Panc1 (cell line): ENCODE measurements at regions not wholly inside any gene's neighbourhood (a gene's known extent, or its start where the extent isn't known, plus 50 kb on each side); places are given as distances from the start of the nearest gene placed in this dataset.

ENCODE experiments used
- ATAC-seq: fragments of 200-7000 bp; cut with Tn5 transposase; 2 replicates; pipeline ENCODE4 v1.9.1; 2020; ENCODE audit warnings: mild to moderate bottlenecking, moderate library complexity
- BruUV-seq: library from RNA; stranded (reverse); fragments of 400-500 nt; replicated peaks from 2 replicates; lab custom pipeline; 2021; lab: Mats Ljungman, UMichigan
- CTCF ChIA-PET: fragments of 300-600 bp; sonication (Branson Sonifier 250); formaldehyde crosslinking; loops from one replicate; lab custom pipeline; 2022; ENCODE audit warnings: antibody characterized with exemption; lab: Charles Lee
- POLR2A ChIA-PET: fragments of 300-600 bp; sonication (Branson Sonifier 250); formaldehyde crosslinking; loops from one replicate; lab custom pipeline; 2022; ENCODE audit warnings: antibody characterized with exemption; lab: Charles Lee
- DNase-seq: peaks from one replicate; pipeline ENCODE4 v3.0.0-alpha.2; 2010; ENCODE audit warnings: low read depth, low spot score
- H3K27ac ChIP-seq: 2 replicates; pipeline ENCODE4 v1.5.1; 2011; ENCODE audit warnings: mild to moderate bottlenecking, low read length, inconsistent platforms
- H3K27me3 ChIP-seq: fragments of 200-500 bp; sonication (Bioruptor generic); 2 replicates; pipeline ENCODE4 v1.6.0; 2014; ENCODE audit warnings: low read length, inconsistent platforms; ENCODE audit not compliant: control insufficient read depth, insufficient read depth
- H3K36me3 ChIP-seq: fragments of 200-500 bp; sonication (Bioruptor generic); 2 replicates; pipeline ENCODE4 v1.5.1; 2014; ENCODE audit warnings: inconsistent platforms, mild to moderate bottlenecking, low read length, moderate library complexity; ENCODE audit not compliant: control insufficient read depth, insufficient read depth
- H3K4me1 ChIP-seq: 2 replicates; pipeline ENCODE4 v1.5.1; 2011; ENCODE audit warnings: inconsistent platforms, mild to moderate bottlenecking, low read length, moderate library complexity; ENCODE audit not compliant: control insufficient read depth, insufficient read depth
- H3K4me3 ChIP-seq, 2 experiments: 2 replicates each; pipeline ENCODE4 v1.5.1; 2011 to 2012; ENCODE audit warnings: low read depth in 2 of 2, low read length in 2 of 2, mild to moderate bottlenecking in 2 of 2, inconsistent platforms in 1 of 2, moderate library complexity in 1 of 2
- H3K9me3 ChIP-seq: fragments of 200-500 bp; sonication (Bioruptor generic); 2 replicates; pipeline ENCODE4 v1.5.1; 2014; ENCODE audit warnings: low read depth, mild to moderate bottlenecking, inconsistent platforms, low read length, moderate library complexity; ENCODE audit not compliant: control insufficient read depth, insufficient read depth
- POLR2AphosphoS5 ChIP-seq: IDR thresholded peaks from 2 replicates; pipeline ENCODE4 v1.6.1; 2012; ENCODE audit warnings: mild to moderate bottlenecking, low read depth, low read length, moderate library complexity
- SIN3A ChIP-seq: IDR thresholded peaks from 2 replicates; pipeline ENCODE4 v1.6.1; 2012; ENCODE audit warnings: low read depth, mild to moderate bottlenecking, low read length, moderate library complexity, borderline replicate concordance; ENCODE audit not compliant: insufficient read depth
- TCF7L2 ChIP-seq: IDR thresholded peaks from 2 replicates; pipeline ENCODE4 v1.6.1; 2011; ENCODE audit warnings: mild to moderate bottlenecking, low read depth, low read length, inconsistent platforms
- in situ Hi-C: cut with HindIII; loops from 2 replicates; pipeline ENCODE4 v1.10.0; 2016; ENCODE audit warnings: low sequenced_read_pairs, low pct_unique_long_range_greater_than_20kb
- intact Hi-C: fragments of 100-400 bp; cut with micrococcal nuclease; formaldehyde crosslinking; loops from one replicate; pipeline ENCODE4 v1.10.0; 2022; ENCODE audit not compliant: unreplicated experiment
- TF ChIP-seq, protein P1 (sequence below): fragments of 450-650 bp; IDR thresholded peaks from 2 replicates; pipeline ENCODE4 v1.5.1; 2017; ENCODE audit warnings: mild to moderate bottlenecking
- TF ChIP-seq, protein P2 (sequence below), 2 experiments: IDR thresholded peaks; 2 replicates each; pipeline ENCODE4 v1.6.1; 2011 to 2012; ENCODE audit warnings: low read depth in 2 of 2, control low read depth in 1 of 2, low read length in 1 of 2, mild to moderate bottlenecking in 1 of 2, moderate library complexity in 1 of 2; ENCODE audit not compliant: insufficient read depth in 1 of 2

DNA sequence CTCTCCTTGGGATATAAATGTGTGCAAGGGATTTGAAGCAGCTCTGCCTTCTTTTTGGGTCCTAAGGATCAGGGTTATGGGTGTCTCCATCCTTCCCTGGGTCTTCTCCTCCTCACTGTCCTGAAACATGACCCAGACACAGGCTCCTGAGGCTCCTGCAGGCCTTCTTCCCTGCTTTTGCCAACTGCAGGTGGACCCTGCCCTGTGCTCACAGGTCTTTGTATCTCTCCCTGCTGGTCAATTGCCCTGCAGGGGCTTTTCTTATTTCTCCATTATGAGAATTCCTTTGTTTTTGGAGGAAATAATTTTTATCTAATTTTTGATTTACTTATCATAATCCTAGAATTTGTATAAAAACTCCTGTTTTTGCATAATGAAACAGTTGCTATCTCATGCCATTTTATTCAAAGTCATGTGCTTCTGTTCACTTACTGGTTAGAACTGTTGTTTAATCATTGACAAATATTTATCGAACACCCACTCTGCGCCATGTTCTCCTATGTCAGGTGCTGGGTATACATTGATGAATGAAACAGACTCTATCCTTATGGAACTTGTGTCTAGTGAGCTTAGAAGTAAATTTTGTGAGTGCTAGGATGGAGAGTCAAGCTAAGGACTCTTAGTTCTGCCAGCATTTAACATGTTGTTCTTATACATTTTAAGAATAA, 89.7 kb upstream of the TOP3B start:
- ChIA-PET POLR2A (no interaction called here), CTCF (no interaction called here)
- ATAC-seq = no peak
- no peak for TF ChIP-seq POLR2AphosphoS5
- no peak for TF ChIP-seq TCF7L2
- no peak for TF ChIP-seq SIN3A
- TF ChIP-seq, protein P1, sequence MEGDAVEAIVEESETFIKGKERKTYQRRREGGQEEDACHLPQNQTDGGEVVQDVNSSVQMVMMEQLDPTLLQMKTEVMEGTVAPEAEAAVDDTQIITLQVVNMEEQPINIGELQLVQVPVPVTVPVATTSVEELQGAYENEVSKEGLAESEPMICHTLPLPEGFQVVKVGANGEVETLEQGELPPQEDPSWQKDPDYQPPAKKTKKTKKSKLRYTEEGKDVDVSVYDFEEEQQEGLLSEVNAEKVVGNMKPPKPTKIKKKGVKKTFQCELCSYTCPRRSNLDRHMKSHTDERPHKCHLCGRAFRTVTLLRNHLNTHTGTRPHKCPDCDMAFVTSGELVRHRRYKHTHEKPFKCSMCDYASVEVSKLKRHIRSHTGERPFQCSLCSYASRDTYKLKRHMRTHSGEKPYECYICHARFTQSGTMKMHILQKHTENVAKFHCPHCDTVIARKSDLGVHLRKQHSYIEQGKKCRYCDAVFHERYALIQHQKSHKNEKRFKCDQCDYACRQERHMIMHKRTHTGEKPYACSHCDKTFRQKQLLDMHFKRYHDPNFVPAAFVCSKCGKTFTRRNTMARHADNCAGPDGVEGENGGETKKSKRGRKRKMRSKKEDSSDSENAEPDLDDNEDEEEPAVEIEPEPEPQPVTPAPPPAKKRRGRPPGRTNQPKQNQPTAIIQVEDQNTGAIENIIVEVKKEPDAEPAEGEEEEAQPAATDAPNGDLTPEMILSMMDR = no peak
- TF ChIP-seq, protein P2, sequence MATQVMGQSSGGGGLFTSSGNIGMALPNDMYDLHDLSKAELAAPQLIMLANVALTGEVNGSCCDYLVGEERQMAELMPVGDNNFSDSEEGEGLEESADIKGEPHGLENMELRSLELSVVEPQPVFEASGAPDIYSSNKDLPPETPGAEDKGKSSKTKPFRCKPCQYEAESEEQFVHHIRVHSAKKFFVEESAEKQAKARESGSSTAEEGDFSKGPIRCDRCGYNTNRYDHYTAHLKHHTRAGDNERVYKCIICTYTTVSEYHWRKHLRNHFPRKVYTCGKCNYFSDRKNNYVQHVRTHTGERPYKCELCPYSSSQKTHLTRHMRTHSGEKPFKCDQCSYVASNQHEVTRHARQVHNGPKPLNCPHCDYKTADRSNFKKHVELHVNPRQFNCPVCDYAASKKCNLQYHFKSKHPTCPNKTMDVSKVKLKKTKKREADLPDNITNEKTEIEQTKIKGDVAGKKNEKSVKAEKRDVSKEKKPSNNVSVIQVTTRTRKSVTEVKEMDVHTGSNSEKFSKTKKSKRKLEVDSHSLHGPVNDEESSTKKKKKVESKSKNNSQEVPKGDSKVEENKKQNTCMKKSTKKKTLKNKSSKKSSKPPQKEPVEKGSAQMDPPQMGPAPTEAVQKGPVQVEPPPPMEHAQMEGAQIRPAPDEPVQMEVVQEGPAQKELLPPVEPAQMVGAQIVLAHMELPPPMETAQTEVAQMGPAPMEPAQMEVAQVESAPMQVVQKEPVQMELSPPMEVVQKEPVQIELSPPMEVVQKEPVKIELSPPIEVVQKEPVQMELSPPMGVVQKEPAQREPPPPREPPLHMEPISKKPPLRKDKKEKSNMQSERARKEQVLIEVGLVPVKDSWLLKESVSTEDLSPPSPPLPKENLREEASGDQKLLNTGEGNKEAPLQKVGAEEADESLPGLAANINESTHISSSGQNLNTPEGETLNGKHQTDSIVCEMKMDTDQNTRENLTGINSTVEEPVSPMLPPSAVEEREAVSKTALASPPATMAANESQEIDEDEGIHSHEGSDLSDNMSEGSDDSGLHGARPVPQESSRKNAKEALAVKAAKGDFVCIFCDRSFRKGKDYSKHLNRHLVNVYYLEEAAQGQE (IDR thresholded peaks at IDR 0.05; ENCODE audit: insufficient read depth in 1 of 2, low read depth in 2 of 2, low read length in 1 of 2) = no peak
- Histone ChIP-seq H3K27ac (no peak overlapping the region), H3K9me3 (no peaks in the 10 kb centered on the region), H3K36me3 (no peaks in the 10 kb centered on the region), H3K4me1 (no peaks in the 10 kb centered on the region), H3K27me3 (no peaks in the 10 kb centered on the region), H3K4me3 (no peak overlapping the region)
- in situ Hi-C loops (no loop called here), intact Hi-C loops (no loop called here)
- no peak for DNase-seq
- BruUV-seq = no TSS peak

DNA sequence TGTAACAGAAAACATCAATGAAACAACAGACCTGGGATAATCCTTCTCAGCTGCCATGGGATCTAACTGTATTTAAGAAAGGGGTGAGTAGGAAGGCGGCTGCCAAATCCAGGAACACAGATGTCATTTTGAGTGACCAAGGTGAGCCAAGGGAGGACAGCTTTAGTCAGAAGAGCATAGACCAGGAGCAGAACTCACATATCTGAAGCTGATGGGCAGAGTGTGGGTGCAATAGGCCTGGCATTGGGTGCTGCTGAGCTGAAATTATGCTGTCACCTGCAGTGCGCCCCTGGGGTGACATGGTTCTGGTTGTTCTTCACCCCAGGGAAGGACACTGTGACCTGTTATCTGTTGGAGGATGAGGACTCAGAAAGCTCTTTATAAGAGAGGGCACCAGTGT, 88.9 kb upstream of the TOP3B start:
- BruUV-seq = no TSS peak
- ChIA-PET CTCF (no interaction called here), POLR2A (no interaction called here)
- H3K36me3 ChIP-seq = no peaks in the 10 kb centered on the region
- DNase-seq = no peak
- H3K4me1 ChIP-seq = no peaks in the 10 kb centered on the region
- TF ChIP-seq, protein P1 = no peak
- TF ChIP-seq POLR2AphosphoS5 (no peak), SIN3A (no peak), TCF7L2 (no peak)
- TF ChIP-seq, protein P2 (IDR thresholded peaks at IDR 0.05; ENCODE audit: insufficient read depth in 1 of 2, low read depth in 2 of 2, low read length in 1 of 2) = no peak
- intact Hi-C loops = no loop called here
- H3K27ac ChIP-seq = no peak overlapping the region
- no peak overlapping the region for H3K4me3 ChIP-seq
- no peak for ATAC-seq
- in situ Hi-C loops = no loop called here
- no peaks in the 10 kb centered on the region for H3K9me3 ChIP-seq
- H3K27me3 ChIP-seq = no peaks in the 10 kb centered on the region
